HG02885 (cell line): ENCODE measurements at regions not wholly inside any gene's neighbourhood (a gene's known extent, or its start where the extent isn't known, plus 50 kb on each side); places are given as distances from the start of the nearest gene placed in this dataset.
"Not testable (repeated sequence)": the region's sequence is repeated elsewhere in the genome, so short reads cannot be mapped to it uniquely, and the experiment has no call there.

Experiments
- ATAC-seq: cut with Tn5 transposase; IDR thresholded peaks from one replicate; pipeline ENCODE4 v1.9.1; 2021; ENCODE audit warnings: mild to moderate bottlenecking; ENCODE audit not compliant: unreplicated experiment, poor library complexity

DNA sequence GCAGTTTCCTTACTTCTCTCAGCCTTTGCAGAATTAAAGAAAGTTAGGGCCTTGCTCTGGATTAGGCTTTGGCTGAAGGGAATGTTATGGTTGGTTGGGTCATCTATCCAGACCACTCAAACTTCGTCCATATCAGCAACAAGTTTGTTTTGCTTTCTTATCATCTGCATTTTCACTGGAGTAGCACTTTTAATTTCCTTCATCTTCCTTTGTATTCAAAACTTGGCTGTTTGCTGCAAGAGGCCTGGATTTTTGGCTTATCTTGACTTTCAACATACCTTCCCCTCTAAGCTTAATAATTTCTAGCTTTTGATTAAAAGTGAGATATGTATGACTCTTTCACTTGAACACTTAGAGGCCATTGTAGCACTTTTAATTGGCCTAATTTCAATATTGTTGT, 126.7 kb upstream of the CENPE start:
- ATAC-seq, result no peak

DNA sequence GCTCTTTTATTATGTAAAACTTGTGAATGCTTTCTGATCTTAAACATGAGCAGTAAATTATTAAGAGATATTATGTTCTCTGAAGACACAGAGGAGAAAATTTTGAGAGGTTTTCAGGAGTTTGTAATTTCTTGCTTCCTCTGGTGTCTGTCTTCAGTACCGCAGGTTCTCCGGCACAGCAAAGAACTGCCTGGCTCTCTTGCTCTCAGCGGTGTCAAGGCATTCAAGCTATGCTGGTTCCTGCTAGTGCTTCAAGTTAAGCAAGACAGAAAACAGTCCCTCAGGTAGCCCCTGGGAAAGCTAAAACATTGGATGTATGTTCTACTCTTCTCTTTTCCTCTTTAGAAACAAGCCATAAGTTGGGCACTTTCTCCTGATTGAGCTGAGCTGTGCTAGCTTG, 120.2 kb upstream of the CENPE start:
- ATAC-seq, result no peak

DNA sequence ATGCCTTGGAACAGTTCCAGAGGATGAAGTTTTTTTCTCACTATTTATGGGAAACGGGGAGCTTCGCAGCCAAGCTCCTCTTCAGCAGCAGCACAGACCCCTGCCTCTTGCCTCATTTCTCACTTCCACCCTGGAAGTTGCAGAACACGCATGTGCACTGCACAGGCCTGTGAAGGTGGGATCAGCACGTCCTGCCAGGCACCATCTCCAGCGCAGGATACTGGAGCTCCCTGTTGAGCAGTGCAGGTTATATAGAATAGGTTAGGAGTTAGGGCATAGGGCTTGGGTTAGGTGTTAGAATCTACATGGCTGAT, 110.1 kb upstream of the CENPE start:
- ATAC-seq, result no peak

DNA sequence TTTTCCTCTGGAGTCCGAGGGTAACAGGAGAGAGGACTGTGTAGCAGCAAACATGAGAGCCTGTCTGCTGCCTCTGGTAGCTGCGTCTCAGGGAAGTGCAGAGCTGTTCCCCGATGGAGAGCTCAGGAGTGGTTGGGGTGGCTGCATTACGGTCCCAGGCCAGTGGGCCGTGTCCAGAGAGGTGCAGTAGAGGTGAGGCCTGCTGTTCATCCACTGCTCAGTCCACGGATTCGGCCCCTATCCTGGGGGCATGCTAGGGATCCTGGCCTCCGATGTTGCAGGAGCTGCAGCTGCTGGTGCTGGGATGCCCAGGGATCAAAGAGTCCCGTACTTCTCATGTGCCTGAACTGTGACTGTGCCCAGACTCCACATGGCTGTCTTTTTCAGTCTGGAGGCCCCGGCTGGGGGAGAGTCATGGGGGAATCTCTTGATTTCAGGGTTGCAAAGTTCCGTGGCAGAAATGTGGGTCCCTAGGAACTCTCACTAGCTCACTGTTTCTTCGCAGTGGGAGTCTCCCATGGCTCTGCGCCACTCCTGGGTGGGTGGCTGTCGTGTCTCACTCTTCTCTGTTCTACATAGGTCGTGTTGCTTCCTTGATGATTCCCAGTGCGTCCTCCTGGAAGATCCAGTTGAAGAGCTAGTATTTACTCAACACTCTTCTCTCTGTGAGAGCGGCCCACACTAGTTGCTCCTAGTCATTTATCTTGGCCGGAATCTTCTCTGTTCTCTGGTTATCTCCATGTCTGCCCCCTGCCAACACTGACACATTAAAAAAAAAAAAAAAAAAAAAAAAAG, 109.5 kb upstream of the CENPE start:
- ATAC-seq, result no peak

DNA sequence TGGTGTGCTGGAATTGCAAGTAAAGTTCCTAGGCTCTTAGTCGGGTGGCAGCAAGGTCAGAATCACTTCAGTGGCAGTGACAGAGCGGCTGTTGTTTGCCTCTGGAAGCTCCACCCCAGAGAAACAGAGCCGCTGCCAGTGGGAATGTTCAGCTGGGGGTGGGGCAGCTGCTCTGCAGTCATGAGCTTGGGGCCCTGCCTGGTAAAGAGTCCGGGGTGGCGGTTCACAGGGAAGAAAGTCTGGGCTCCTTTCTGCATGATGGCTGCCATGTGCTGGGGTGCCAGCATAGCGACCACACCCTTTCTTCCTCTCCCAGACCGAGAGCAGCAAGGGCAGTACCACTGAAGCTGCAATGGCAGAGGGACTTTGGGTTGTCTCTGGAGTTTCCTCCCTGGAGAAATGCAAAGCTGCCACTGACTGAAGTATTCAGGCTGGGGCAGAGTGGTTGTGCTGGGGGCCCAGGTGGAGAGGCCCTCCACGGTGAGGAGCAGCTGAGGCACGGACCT, 108.8 kb upstream of the CENPE start:
- no peak for ATAC-seq

DNA sequence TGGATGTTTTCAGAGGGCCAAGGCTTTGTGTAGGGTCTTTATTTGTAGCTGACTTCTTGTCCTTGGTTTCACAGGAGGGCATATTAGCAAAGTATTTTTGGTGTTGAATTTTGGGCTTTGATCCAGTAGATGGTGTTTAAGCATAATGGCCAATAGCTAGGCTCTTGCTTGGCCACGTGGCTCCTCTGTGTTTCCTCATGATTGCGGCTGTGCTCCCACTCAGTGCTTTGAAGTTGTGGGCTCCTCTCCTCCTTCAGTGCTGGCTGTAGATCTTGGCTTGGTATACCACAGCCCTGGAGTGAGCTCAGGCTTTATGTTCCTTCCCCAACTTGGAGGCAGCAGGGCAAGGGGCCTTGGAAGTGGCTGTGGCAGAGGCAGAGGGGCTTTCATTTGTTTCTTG, 107.2 kb upstream of the CENPE start:
- no peak for ATAC-seq

DNA sequence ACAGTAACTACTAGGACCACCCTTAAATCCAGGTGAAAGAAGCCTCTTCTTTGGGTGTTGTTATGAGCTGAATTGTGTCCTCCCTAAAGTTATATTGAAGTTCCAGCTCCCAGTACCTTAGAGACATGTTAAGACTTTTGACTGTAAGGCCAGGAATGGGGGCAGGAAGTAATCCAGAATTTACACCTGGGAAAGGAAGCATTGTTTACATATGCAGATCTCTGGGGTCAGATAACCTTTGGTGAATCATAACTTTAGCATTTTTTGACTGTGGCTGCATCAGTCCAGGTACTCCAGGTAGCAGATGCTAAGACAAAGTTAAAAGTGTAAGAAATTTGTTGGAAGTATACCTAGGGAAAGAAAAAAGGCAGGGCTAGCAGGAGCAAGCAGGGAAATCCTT, 104.9 kb upstream of the CENPE start:
- ATAC-seq, result no peak

DNA sequence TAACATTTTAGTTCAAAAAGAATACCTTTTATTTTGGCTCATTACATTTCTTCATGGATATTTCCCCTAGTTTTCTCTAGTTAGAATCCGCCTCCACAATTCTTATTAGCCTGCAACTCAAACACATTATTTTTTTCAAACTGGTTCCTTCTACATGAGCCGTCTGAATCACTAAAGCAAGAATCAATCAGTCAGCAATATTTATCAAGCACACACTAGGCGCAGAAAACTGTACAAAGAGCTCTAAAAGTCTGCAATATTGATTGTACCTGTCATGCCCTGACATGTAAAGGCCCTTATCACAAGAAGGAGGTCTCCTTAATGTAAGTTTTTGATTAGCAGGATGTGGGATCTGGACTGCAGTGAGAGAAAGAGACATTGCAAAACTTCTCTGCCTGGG, 94.8 kb upstream of the CENPE start:
- ATAC-seq, result no peak

DNA sequence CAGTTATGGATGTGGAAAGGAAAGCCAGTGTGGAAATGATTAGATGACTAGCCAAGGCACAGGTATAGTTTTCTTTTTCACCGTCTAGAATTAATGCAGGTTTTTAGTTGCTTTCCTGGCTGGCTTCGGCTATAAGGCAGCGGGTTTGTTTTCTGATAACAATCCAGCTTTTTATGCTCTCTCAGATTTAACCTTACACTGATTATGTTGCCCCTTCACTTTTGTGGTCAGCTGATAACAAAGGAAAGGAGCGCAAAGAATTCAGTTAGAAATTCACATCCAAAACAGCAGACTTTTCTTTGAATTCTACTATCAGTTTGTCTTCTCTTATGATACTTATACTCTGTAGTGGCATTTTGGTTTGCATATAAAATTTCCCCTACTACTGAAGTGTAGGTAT, 94.2 kb upstream of the CENPE start:
- ATAC-seq, result no peak

DNA sequence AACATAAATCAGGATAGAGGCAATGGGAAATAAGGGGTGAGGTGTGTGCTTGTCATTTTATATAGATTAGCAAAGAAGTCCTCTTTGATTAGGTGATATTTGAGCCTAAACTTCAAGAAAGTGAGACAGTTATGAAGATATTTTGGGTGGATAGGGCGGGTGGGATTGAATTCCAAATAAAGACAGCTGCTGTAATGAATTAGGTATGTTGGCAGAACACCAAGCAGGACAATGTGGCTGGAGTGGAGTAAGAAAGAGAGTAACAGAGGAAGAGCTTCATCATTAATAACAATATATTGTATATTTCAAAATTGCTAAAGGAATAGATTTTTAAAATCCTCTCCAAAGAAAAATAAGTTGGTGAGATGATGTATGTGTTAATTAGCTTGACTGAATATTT, 91.0 kb upstream of the CENPE start:
- ATAC-seq, result no peak

DNA sequence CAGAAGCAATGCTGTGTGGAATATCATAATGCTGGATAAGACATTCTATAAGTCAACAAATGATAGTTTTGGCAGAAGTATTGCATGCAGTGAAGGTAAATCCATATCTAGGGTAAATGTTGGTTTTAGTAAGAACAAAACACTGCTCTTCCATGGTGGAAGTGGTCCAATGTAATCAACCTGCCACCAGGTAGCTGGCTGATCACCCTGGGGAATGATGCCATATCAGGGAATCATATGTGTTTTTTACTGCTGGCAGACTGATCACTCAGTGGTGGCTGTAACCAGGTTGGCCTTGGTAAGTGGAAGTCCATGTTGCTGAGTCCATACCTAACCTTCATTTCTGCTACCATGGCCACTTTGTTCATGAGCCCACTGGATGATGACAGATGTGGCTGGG, 74.0 kb upstream of the CENPE start:
- no peak for ATAC-seq

DNA sequence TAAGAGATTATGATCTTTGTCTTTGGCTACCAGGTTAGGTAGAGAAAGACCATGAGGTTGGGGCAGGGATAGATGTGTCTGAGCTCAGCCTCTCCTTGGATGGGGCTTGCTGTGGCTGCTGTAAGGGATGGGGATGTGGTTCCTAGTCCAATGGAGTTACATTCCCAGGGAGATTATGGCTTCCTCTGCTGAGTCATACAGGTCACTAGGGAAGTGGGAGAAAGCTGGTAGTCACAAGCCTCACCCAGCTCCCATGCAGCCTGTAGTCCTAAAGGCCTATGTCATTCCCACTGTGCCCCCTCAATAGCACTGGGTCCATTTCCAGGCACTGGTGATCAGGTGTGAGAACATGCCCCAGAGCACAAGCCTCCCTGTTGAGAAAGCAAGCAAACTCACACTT, 70.6 kb upstream of the CENPE start:
- no peak for ATAC-seq

DNA sequence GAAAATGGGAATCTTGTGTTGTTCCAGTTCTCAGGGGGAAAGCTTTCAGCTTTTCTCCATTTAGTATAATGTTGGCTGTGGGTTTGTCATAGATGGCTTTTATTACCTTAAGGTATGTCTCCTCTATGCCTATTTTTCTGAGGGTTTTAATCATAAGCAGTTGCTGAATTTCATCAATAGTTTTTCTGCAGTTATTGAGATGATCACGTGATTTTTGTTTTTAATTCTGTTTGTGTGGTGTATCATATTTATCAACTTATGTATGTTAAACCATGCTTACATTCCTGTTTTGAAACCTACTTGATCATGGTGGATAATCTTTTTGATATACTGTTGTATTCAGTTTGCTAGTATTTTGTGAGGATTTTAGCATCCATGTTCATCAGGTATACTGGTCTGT, 66.8 kb upstream of the CENPE start:
- no peak for ATAC-seq

DNA sequence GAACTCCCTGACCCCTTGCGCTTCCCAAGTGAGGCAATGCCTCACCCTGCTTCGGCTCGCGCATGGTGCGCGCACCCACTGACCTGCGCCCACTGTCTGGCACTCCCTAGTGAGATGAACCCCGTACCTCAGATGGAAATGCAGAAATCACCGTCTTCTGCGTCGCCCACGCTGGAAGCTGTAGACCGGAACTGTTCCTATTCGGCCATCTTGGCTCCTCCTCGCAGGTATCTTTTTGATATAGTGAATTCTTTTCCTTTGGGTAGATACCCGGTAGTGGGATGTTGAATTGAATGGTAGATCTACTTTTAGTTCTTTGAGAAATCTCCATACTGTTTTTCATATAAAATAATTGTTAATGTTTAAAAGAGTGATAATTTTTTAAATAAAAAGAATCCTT, 57.9 kb upstream of the CENPE start:
- not testable (repeated sequence) for ATAC-seq
